ENCODE measurements at regions not wholly inside any gene's neighbourhood (a gene's known extent, or its start where the extent isn't known, plus 50 kb on each side); places are given as distances from the start of the nearest gene placed in this dataset.

DNA sequence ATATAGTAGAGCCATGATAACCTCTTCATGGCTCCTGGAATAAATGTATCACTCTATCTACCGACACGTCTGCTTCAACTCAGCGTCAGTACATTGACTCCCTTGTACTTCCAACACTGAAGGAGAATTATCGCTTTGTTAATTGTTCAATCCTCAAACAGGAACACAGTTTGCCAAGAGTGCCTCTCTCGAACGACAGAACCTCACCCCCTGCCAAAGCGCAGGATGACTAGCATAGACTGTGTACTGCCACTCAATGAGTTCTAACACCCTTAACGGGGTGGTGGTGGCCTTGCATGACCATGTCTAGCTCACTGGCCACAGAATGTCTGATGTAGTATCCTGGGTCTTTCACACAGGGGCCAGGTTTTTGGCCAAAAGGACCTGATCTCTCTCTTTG lies 81.4 kb upstream of the HEY2 start:
- TF ChIP-seq, protein P1, sequence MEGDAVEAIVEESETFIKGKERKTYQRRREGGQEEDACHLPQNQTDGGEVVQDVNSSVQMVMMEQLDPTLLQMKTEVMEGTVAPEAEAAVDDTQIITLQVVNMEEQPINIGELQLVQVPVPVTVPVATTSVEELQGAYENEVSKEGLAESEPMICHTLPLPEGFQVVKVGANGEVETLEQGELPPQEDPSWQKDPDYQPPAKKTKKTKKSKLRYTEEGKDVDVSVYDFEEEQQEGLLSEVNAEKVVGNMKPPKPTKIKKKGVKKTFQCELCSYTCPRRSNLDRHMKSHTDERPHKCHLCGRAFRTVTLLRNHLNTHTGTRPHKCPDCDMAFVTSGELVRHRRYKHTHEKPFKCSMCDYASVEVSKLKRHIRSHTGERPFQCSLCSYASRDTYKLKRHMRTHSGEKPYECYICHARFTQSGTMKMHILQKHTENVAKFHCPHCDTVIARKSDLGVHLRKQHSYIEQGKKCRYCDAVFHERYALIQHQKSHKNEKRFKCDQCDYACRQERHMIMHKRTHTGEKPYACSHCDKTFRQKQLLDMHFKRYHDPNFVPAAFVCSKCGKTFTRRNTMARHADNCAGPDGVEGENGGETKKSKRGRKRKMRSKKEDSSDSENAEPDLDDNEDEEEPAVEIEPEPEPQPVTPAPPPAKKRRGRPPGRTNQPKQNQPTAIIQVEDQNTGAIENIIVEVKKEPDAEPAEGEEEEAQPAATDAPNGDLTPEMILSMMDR (IDR thresholded peaks at IDR 0.05) = no peak
- TF ChIP-seq ZFX (IDR thresholded peaks at IDR 0.05; ENCODE audit: borderline replicate concordance) = no peak
